HCT116 (cell line): ENCODE measurements at regions not wholly inside any gene's neighbourhood (a gene's known extent, or its start where the extent isn't known, plus 50 kb on each side); places are given as distances from the start of the nearest gene placed in this dataset.

Source experiments
- ATAC-seq: fragments of 200-7000 bp; cut with Tn5 transposase; 2 replicates; pipeline ENCODE4 v1.9.1; 2020; ENCODE audit warnings: mild to moderate bottlenecking, moderate library complexity
- BruUV-seq: library from RNA; stranded (reverse); fragments of 400-500 nt; replicated peaks from 2 replicates; lab custom pipeline; 2021; lab: Mats Ljungman, UMichigan
- CTCF ChIA-PET: fragments of 300-600 bp; sonication (Branson Sonifier 250); formaldehyde crosslinking; loops from one replicate; lab custom pipeline; 2021; ENCODE audit warnings: antibody characterized with exemption; lab: Charles Lee
- POLR2A ChIA-PET: fragments of 300-600, 350-600 bp; sonication (Branson Sonifier 250); formaldehyde crosslinking; loops from one replicate; lab custom pipeline; 2021; ENCODE audit warnings: antibody characterized with exemption; lab: Charles Lee
- RAD21 ChIA-PET, 2 experiments: fragments of 300-600 bp; sonication (Branson Sonifier 250); formaldehyde crosslinking; loops; one replicate each; lab custom pipeline; 2023; ENCODE audit warnings: low total read pairs in 2 of 2; ENCODE audit not compliant: uncharacterized antibody in 2 of 2, unreplicated experiment in 2 of 2, low non-redundant PET in 1 of 2; lab: Charles Lee
- DNase-seq: peaks from one replicate; pipeline ENCODE4 v3.0.0-alpha.2; 2010; ENCODE audit warnings: low read depth, low spot score
- H2AFZ ChIP-seq: fragments of 200-600 bp; shearing (Covaris generic), sonication (generic); 2 replicates; pipeline ENCODE4 v1.6.1; 2017; ENCODE audit warnings: low read depth, mixed run types, mixed read lengths, antibody characterized with exemption, low read length; ENCODE audit not compliant: poor library complexity, severe bottlenecking
- H3K27ac ChIP-seq: 2 replicates; pipeline ENCODE4 v1.5.1; 2012; ENCODE audit warnings: low read depth, low read length
- H3K27me3 ChIP-seq: fragments of 200-600 bp; sonication (generic); 2 replicates; pipeline ENCODE4 v1.6.1; 2016; ENCODE audit warnings: mixed run types, low read length, mixed read lengths; ENCODE audit not compliant: insufficient read depth
- H3K36me3 ChIP-seq, 2 experiments: fragments of 200-500 bp in 1 of 2; fragments of 200-600 bp in 1 of 2; sonication (Bioruptor generic) in 1 of 2; sonication (generic) in 1 of 2; 2 replicates each; pipeline versions ENCODE4 v1.5.1 to v1.6.1; 2014 to 2016; ENCODE audit warnings: low read length in 2 of 2, inconsistent platforms in 1 of 2, mixed read lengths in 1 of 2, mixed run types in 1 of 2; ENCODE audit not compliant: insufficient read depth in 2 of 2, control insufficient read depth in 1 of 2
- H3K4me1 ChIP-seq, 2 experiments: fragments of 200-600 bp in 1 of 2; sonication (generic) in 1 of 2; 2 replicates each; pipeline versions ENCODE4 v1.5.1 to v1.6.1; 2012 to 2017; ENCODE audit warnings: low read length in 2 of 2, inconsistent platforms in 1 of 2, mild to moderate bottlenecking in 1 of 2, mixed read lengths in 1 of 2, mixed run types in 1 of 2, moderate library complexity in 1 of 2; ENCODE audit not compliant: insufficient read depth in 2 of 2, control insufficient read depth in 1 of 2
- H3K4me2 ChIP-seq: fragments of 200-600 bp; sonication (generic); 2 replicates; pipeline ENCODE4 v1.6.1; 2017; ENCODE audit warnings: mixed run types, low read length, mixed read lengths
- H3K4me3 ChIP-seq, 2 experiments: fragments of 200-600 bp in 1 of 2; sonication (generic) in 1 of 2; replicated peaks in 1 of 2; 2 replicates each; pipeline ENCODE4 v1.5.1; 2011 to 2016; ENCODE audit warnings: low read length in 2 of 2, control low read depth in 1 of 2, low read depth in 1 of 2, mild to moderate bottlenecking in 1 of 2, mixed read lengths in 1 of 2, mixed run types in 1 of 2
- H3K79me2 ChIP-seq: fragments of 200-600 bp; sonication (generic); 2 replicates; pipeline ENCODE4 v1.6.1; 2017; ENCODE audit warnings: mild to moderate bottlenecking, mixed run types, low read length, moderate library complexity, mixed read lengths; ENCODE audit not compliant: insufficient read depth
- H3K9ac ChIP-seq: fragments of 200-600 bp; sonication (generic); 2 replicates; pipeline ENCODE4 v1.6.1; 2016; ENCODE audit warnings: low read length, mixed read lengths
- H3K9me2 ChIP-seq: fragments of 200-600 bp; sonication (generic), shearing (Covaris generic); 2 replicates; pipeline ENCODE4 v1.6.1; 2017; ENCODE audit warnings: mixed run types, mild to moderate bottlenecking, moderate library complexity; ENCODE audit not compliant: insufficient read depth
- H3K9me3 ChIP-seq, 2 experiments: fragments of 200-500 bp in 1 of 2; fragments of 200-600 bp in 1 of 2; sonication (Bioruptor generic) in 1 of 2; sonication (generic) in 1 of 2; 2 replicates each; pipeline ENCODE4 v1.6.1; 2014 to 2017; ENCODE audit warnings: low read length in 2 of 2, mixed read lengths in 2 of 2, inconsistent platforms in 1 of 2, low read depth in 1 of 2, mild to moderate bottlenecking in 1 of 2, mixed run types in 1 of 2, moderate library complexity in 1 of 2; ENCODE audit not compliant: control insufficient read depth in 1 of 2, insufficient read depth in 1 of 2
- H4K20me1 ChIP-seq: fragments of 200-600 bp; sonication (generic), shearing (Covaris generic); 2 replicates; pipeline ENCODE4 v1.6.1; 2017; ENCODE audit warnings: mixed run types, mild to moderate bottlenecking, moderate library complexity; ENCODE audit not compliant: insufficient read depth
- ATF3 ChIP-seq: IDR thresholded peaks from 2 replicates; pipeline ENCODE4 v1.6.1; 2012
- CBX3 ChIP-seq: IDR thresholded peaks from 2 replicates; pipeline ENCODE4 v1.6.1; 2012; ENCODE audit warnings: low read depth
- CTCF ChIP-seq, 3 experiments: fragments of 200-600 bp in 1 of 3; sonication (generic) in 1 of 3; IDR thresholded peaks in 2 of 3; conservative IDR thresholded peaks in 1 of 3; 2 replicates each; pipeline ENCODE4 v1.5.1; 2012 to 2017; ENCODE audit warnings: low read depth in 2 of 3, low read length in 2 of 3, antibody characterized with exemption in 1 of 3, borderline replicate concordance in 1 of 3, control low read depth in 1 of 3, mild to moderate bottlenecking in 1 of 3, mixed read lengths in 1 of 3, mixed run types in 1 of 3, moderate library complexity in 1 of 3; ENCODE audit not compliant: insufficient read depth in 1 of 3
- EGR1 ChIP-seq: IDR thresholded peaks from 2 replicates; pipeline ENCODE4 v1.6.1; 2012; ENCODE audit warnings: low read depth
- EZH2 ChIP-seq: fragments of 200-600 bp; sonication (generic); IDR thresholded peaks from 2 replicates; pipeline ENCODE4 v1.6.1; 2017; ENCODE audit warnings: antibody characterized with exemption, mixed run types
- EZH2phosphoT487 ChIP-seq: fragments of 200-600 bp; IDR thresholded peaks from 2 replicates; pipeline ENCODE4 v1.6.1; 2018; ENCODE audit warnings: antibody characterized with exemption, borderline replicate concordance
- FOSL1 ChIP-seq: IDR thresholded peaks from 2 replicates; pipeline ENCODE4 v1.6.1; 2012; ENCODE audit warnings: low read depth
- JUND ChIP-seq: IDR thresholded peaks from 2 replicates; pipeline ENCODE4 v1.6.1; 2012
- MAX ChIP-seq: IDR thresholded peaks from 2 replicates; pipeline ENCODE4 v1.6.1; 2012
- POLR2A ChIP-seq: IDR thresholded peaks from 2 replicates; pipeline ENCODE4 v1.7.0; 2011; ENCODE audit warnings: borderline replicate concordance; ENCODE audit not compliant: insufficient read depth, insufficient read length; ENCODE audit errors: extremely low read depth
- POLR2AphosphoS5 ChIP-seq: IDR thresholded peaks from 2 replicates; pipeline ENCODE4 v1.6.1; 2011; ENCODE audit warnings: mild to moderate bottlenecking, low read depth, low read length, moderate library complexity
- RAD21 ChIP-seq: IDR thresholded peaks from 2 replicates; pipeline ENCODE4 v1.6.1; 2012; ENCODE audit warnings: low read depth, mild to moderate bottlenecking
- SP1 ChIP-seq: IDR thresholded peaks from 2 replicates; pipeline ENCODE4 v1.6.1; 2012; ENCODE audit warnings: low read depth
- SRF ChIP-seq: IDR thresholded peaks from 2 replicates; pipeline ENCODE4 v1.6.1; 2012; ENCODE audit warnings: low read depth
- TCF7L2 ChIP-seq: IDR thresholded peaks from 2 replicates; pipeline ENCODE4 v1.7.0; 2011; ENCODE audit warnings: borderline replicate concordance, inconsistent platforms; ENCODE audit not compliant: insufficient read depth, insufficient read length; ENCODE audit errors: extremely low read depth
- YY1 ChIP-seq: IDR thresholded peaks from 2 replicates; pipeline ENCODE4 v1.6.1; 2011; ENCODE audit warnings: low read length, low read depth, moderate library complexity, mild to moderate bottlenecking; ENCODE audit not compliant: insufficient replicate concordance; ENCODE audit errors: extremely low read depth
- ZFX ChIP-seq: fragments of 450-650 bp; IDR thresholded peaks from 2 replicates; pipeline ENCODE4 v1.6.1; 2017
- intact Hi-C: fragments of 100-400 bp; cut with micrococcal nuclease; formaldehyde crosslinking; loops from 2 replicates; pipeline ENCODE4 v1.10.0; 2022
- TF ChIP-seq, protein P1 (sequence below): IDR thresholded peaks from 2 replicates; pipeline ENCODE4 v1.6.1; 2011; ENCODE audit warnings: mild to moderate bottlenecking, low read length, moderate library complexity; ENCODE audit not compliant: insufficient replicate concordance; ENCODE audit errors: extremely low read depth

- no peaks in the 10 kb centered on the region for H3K79me2 ChIP-seq
- H3K4me1 ChIP-seq: no peaks in the 10 kb centered on the region
- intact Hi-C loops: no loop called here
- H3K9me3 ChIP-seq: no peaks in the 10 kb centered on the region
- H3K4me3 ChIP-seq: no peak overlapping the region
- no peak overlapping the region for H3K27ac ChIP-seq
- H2AFZ ChIP-seq: no peak overlapping the region
- no peak overlapping the region for H3K9ac ChIP-seq
- ChIA-PET CTCF (no interaction called here), POLR2A (no interaction called here), RAD21 (no interaction called here)
- no TSS peak for BruUV-seq
- no peaks in the 10 kb centered on the region for H3K27me3 ChIP-seq
- H3K36me3 ChIP-seq: no peaks in the 10 kb centered on the region
- no peak overlapping the region for H3K4me2 ChIP-seq
- H3K9me2 ChIP-seq: no peaks in the 10 kb centered on the region
- TF ChIP-seq MAX (no peak), POLR2A (no peak), TCF7L2 (no peak), RAD21 (no peak), EGR1 (no peak), YY1 (no peak), JUND (no peak), POLR2AphosphoS5 (no peak), EZH2phosphoT487 (no peak), FOSL1 (no peak), SRF (no peak), CTCF (IDR thresholded peaks at IDR 0.05 in 2 of 3, conservative IDR thresholded peaks at IDR 0.05 in 1 of 3; ENCODE audit: borderline replicate concordance in 1 of 3, insufficient read depth in 1 of 3, low read depth in 2 of 3, low read length in 2 of 3) (no peak), ZFX (no peak), SP1 (no peak), ATF3 (no peak), EZH2 (no peak), CBX3 (no peak)
- TF ChIP-seq, protein P1, sequence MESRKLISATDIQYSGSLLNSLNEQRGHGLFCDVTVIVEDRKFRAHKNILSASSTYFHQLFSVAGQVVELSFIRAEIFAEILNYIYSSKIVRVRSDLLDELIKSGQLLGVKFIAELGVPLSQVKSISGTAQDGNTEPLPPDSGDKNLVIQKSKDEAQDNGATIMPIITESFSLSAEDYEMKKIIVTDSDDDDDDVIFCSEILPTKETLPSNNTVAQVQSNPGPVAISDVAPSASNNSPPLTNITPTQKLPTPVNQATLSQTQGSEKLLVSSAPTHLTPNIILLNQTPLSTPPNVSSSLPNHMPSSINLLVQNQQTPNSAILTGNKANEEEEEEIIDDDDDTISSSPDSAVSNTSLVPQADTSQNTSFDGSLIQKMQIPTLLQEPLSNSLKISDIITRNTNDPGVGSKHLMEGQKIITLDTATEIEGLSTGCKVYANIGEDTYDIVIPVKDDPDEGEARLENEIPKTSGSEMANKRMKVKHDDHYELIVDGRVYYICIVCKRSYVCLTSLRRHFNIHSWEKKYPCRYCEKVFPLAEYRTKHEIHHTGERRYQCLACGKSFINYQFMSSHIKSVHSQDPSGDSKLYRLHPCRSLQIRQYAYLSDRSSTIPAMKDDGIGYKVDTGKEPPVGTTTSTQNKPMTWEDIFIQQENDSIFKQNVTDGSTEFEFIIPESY: no peak
- ATAC-seq: no peak
- H4K20me1 ChIP-seq: no peaks in the 10 kb centered on the region
- DNase-seq: no peak
Measured at GRCh38 chr18:24797981-24798380, 337.5 kb downstream of the HRH4 start.
